Activated T-helper 17 cell treated with anti-CD3 and anti-CD28 coated beads, Interleukin-2, amount 50 U/mL, for 72 hours (primary cell): ENCODE measurements at regions not wholly inside any gene's neighbourhood (a gene's known extent, or its start where the extent isn't known, plus 50 kb on each side); places are given as distances from the start of the nearest gene placed in this dataset.
"Not testable (repeated sequence)": the region's sequence is repeated elsewhere in the genome, so short reads cannot be mapped to it uniquely, and the experiment has no call there.

Experiments
- ATAC-seq: fragments of 150-1000 bp; cut with Tn5 transposase; replicated peaks from 2 replicates; pipeline ENCODE4 v1.10.0; 2021; ENCODE audit warnings: mild to moderate bottlenecking, moderate library complexity
- H3K27ac Mint-ChIP-seq: one replicate; pipeline ENCODE4 v1.8.0; 2022; ENCODE audit warnings: mixed read lengths
- H3K27me3 Mint-ChIP-seq: one replicate; pipeline ENCODE4 v1.8.0; 2022; ENCODE audit warnings: mixed read lengths
- H3K36me3 Mint-ChIP-seq: one replicate; pipeline ENCODE4 v1.8.0; 2022; ENCODE audit warnings: low read depth, mild to moderate bottlenecking, mixed read lengths
- H3K4me1 Mint-ChIP-seq: one replicate; pipeline ENCODE4 v1.8.0; 2022; ENCODE audit warnings: mixed read lengths
- H3K4me3 Mint-ChIP-seq: one replicate; pipeline ENCODE4 v1.8.0; 2022; ENCODE audit warnings: mild to moderate bottlenecking, mixed read lengths
- H3K9me3 Mint-ChIP-seq: one replicate; pipeline ENCODE4 v1.8.0; 2022; ENCODE audit warnings: mixed read lengths

DNA sequence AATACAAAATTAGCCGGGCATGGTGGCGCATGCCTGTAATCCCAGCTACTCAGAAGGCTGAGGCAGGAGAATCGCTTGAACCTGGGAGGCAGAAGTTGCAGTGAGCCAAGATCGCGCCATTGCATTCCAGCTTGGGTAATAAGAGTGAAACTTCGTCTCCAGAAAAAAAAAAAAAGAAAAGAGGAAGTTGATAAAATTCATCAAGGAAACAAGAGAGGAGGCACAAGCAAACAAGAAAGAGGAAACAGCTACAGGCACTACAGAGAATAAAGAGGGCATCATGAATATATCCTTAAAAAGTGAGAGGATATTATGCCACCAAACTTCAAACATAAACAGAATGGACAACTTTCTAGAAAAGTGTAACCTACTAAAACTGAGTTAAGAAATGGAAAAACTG is 98.3 kb downstream of the NIBAN1 start:
- H3K36me3 Mint-ChIP-seq, result peaks cover 63% of the 10 kb centered on the region
- H3K4me1 Mint-ChIP-seq, result peaks cover 12% of the 10 kb centered on the region
- not testable (repeated sequence) for H3K9me3 Mint-ChIP-seq, H3K27me3 Mint-ChIP-seq, H3K4me3 Mint-ChIP-seq, H3K27ac Mint-ChIP-seq, ATAC-seq

DNA sequence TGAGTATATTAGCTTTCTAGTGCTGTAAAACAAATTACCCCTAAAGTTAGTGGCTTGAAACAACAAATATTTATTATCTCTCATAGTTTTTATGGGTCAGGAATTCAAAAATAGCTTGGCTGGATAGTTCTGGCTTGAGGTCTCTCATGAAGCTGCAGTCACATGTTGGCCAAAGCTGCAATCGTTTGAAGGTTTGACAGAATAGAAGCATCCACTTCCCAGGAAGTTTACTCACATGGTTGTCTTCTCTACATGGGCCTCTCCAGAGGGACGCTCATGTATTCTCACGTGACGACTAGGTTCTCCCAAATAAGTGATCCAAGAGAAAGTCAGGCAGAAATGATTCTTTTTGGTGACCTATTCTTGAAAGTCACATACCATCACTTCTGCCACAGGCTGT is 99.1 kb downstream of the NIBAN1 start:
- H3K9me3 Mint-ChIP-seq, result peaks cover 5% of the 10 kb centered on the region
- no peak overlapping the region for H3K27ac Mint-ChIP-seq
- H3K36me3 Mint-ChIP-seq, result peaks cover 63% of the 10 kb centered on the region
- H3K4me1 Mint-ChIP-seq, result peaks cover 14% of the 10 kb centered on the region
- ATAC-seq, result no peak
- H3K27me3 Mint-ChIP-seq, result no peaks in the 10 kb centered on the region
- H3K4me3 Mint-ChIP-seq, result no peak overlapping the region

DNA sequence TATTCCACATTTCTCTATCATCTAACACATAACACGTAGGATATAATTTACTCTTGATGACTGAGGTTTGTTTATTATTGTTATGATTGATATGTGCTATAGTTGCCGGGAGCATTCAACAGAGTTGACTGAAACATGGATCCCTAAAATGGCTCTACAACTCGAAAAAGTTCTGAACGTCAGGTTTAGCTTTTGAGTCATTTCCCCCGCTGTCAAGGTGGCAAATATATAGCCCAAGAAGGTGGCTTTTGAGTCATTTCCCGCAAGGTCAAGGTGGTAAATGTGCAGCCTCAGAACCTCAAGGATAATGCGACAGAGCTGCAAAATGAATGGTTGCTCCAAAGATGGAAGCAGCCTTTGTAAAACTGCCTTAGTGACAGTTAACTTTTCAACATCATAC is 104.0 kb downstream of the NIBAN1 start:
- peak overlapping the region; percentile 57 for H3K4me3 Mint-ChIP-seq
- H3K9me3 Mint-ChIP-seq, result peaks cover 5% of the 10 kb centered on the region
- ATAC-seq, result peak; percentile 63
- H3K4me1 Mint-ChIP-seq, result peaks cover 40% of the 10 kb centered on the region
- peaks cover 63% of the 10 kb centered on the region for H3K36me3 Mint-ChIP-seq
- H3K27me3 Mint-ChIP-seq, result no peaks in the 10 kb centered on the region
- peak overlapping the region; percentile 95 for H3K27ac Mint-ChIP-seq

DNA sequence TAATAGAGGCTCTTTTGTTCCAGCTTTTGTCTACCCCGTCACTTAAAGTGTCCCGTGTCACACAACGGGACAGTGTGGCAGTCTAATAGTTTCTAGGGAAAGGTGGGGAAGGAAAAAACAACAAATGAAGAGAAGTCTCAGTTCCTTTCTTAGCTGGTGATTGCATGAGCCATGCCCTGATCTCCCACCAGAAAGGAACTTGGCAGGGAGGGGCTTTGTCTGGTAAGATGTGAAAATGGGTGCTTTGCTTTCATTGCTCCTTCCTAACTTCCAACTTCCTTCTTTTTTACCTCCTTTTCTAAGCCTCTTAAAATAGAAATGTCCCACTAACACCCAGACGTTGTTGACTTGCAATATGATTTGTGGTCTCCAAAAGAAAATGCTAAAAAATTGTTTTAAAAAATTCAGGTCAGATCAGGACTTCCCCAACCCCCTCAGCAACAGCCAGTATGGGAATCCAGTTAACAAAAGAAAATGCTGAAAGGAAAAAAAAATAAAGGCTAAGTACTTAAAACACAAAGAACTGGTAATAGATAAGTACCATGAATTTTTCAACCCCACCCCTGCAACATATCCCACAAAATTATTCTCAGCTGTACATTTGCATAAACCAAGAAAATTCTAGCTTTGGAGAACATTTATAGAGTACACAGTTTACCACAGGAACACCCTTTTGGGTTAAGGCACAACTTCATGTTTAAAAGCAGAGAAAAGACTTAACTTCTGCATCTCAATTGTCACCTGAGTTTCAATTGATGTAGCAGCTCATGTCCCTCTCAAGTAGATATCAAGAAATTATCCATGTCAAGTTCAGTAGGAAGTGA is 106.2 kb downstream of the NIBAN1 start:
- Mint-ChIP-seq H3K27ac (peak overlapping the region; percentile 90), H3K4me1 (peaks cover 44% of the 10 kb centered on the region), H3K4me3 (peak overlapping the region; percentile 58), H3K36me3 (peaks cover 68% of the 10 kb centered on the region), H3K9me3 (peaks cover 4% of the 10 kb centered on the region), H3K27me3 (no peaks in the 10 kb centered on the region)
- ATAC-seq, result no peak

DNA sequence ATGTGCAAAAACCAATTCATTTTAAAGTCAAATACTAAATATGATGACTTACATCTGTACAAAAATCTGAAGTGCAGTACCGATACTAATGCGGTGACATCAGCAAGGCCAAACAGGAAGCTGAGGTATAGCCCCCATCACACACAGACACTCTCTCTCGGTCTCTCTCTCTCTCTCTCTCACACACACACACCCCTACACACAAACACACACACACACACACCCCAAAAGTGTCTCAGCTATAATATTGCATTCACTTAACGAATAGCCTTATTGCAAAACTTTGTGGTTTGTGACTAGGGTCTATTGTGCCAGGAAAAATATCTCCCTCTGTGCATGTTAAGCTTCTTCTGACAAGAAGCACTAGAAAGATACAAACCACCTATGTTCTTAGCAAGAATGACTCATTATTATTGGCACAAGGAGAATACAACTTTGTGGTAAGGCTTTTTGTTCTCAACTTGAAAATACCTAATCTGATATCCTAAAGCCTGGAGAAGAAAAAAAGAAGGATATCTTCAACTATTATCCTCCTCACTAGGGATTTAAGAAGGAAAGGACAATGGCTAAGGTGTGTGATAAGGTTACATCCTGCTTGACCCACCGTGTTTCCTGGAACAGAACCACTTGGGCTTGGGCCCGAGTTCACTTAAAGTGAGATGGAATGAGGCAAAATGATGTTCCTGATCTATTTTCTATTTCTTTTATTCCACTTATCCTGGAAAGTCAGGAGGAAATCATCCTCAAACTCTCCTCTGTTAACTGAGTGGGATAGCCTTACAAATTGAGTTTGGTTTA is 107.1 kb downstream of the NIBAN1 start:
- peak; percentile 81 for ATAC-seq
- H3K4me1 Mint-ChIP-seq, result peaks cover 44% of the 10 kb centered on the region
- peaks cover 3% of the 10 kb centered on the region for H3K9me3 Mint-ChIP-seq
- H3K27ac Mint-ChIP-seq, result peak overlapping the region; percentile 90
- no peaks in the 10 kb centered on the region for H3K27me3 Mint-ChIP-seq
- H3K36me3 Mint-ChIP-seq, result peaks cover 59% of the 10 kb centered on the region
- peak overlapping the region; percentile 58 for H3K4me3 Mint-ChIP-seq

DNA sequence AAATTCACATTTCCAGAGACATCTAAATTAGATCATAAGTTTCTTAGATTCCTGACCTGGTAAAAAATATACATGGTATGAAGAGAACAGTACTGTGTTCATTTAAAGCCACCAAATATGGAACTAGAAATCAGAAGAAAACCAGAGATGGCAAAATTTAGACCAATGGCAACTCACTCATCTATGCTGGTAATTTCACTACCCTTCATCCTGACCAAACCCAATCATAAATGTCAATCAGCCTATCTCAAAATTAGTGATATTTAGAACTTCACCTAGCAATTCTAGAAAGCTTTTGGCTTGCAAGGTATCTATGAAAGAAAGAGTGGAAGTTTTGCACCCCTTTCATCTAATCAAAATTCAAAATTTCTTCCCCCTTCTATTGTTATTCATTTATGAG is 107.7 kb downstream of the NIBAN1 start:
- Mint-ChIP-seq H3K36me3 (peaks cover 55% of the 10 kb centered on the region), H3K27me3 (no peaks in the 10 kb centered on the region), H3K27ac (peak overlapping the region; percentile 90)

DNA sequence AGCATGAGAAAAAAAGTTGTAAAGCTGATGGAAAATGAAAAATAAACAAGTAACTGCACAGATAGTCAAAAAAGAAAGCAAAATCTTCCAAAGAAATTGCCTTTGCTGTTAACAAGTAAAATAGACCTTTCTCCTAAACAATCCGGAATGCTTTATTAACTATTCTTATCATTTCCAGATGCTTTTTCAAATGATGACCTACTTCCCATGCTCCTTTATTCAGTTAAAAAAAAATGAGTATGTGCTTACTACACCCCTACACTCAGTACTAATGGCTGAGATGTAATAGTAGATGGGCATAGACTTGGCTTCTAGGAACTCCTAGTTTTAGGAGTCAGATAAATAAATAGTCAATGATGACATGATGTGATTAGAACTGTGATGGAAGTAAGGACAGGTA is 108.5 kb downstream of the NIBAN1 start:
- peak overlapping the region; percentile 90 for H3K27ac Mint-ChIP-seq
- H3K27me3 Mint-ChIP-seq, result no peaks in the 10 kb centered on the region
- H3K36me3 Mint-ChIP-seq, result peaks cover 52% of the 10 kb centered on the region
- peaks cover 3% of the 10 kb centered on the region for H3K9me3 Mint-ChIP-seq
- no peak for ATAC-seq
- peaks cover 42% of the 10 kb centered on the region for H3K4me1 Mint-ChIP-seq
- H3K4me3 Mint-ChIP-seq, result peak overlapping the region; percentile 58

More for the DNA sequence above, 107.7 kb downstream of the NIBAN1 start:
- Mint-ChIP-seq H3K4me3 (peak overlapping the region; percentile 58), H3K9me3 (peaks cover 3% of the 10 kb centered on the region), H3K4me1 (peaks cover 44% of the 10 kb centered on the region)
- peak; percentile 38 for ATAC-seq

DNA sequence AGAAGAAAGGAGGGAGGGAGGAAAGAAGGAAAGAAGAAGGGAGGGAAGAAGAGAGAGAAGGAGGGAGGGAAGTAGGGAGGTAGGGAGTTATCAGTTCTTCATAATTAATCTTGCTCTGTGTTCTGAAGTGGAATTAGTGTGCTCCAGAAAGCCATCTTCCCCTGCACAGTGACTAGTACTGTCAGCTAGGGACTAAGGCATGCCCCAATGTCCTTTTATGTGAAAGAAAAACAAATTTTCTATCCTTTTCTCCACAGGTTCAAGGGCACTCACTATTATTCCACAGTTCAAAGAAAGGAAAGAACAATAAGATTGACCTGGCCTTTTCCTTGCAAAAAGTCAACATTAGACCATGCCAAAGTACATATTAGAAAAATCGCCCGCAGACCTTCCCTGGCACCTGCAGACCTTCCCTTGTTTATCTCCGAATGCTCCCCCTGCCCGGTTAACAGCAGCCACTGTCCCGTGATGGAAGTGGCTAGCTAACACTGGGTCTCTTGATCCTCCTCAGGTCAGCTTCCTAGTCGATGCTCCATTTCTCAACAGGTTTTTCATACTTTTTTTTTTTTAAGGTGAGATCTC is 107.2 kb upstream of the EDEM3 start:
- ATAC-seq, result no peak
- H3K27me3 Mint-ChIP-seq, result no peaks in the 10 kb centered on the region

DNA sequence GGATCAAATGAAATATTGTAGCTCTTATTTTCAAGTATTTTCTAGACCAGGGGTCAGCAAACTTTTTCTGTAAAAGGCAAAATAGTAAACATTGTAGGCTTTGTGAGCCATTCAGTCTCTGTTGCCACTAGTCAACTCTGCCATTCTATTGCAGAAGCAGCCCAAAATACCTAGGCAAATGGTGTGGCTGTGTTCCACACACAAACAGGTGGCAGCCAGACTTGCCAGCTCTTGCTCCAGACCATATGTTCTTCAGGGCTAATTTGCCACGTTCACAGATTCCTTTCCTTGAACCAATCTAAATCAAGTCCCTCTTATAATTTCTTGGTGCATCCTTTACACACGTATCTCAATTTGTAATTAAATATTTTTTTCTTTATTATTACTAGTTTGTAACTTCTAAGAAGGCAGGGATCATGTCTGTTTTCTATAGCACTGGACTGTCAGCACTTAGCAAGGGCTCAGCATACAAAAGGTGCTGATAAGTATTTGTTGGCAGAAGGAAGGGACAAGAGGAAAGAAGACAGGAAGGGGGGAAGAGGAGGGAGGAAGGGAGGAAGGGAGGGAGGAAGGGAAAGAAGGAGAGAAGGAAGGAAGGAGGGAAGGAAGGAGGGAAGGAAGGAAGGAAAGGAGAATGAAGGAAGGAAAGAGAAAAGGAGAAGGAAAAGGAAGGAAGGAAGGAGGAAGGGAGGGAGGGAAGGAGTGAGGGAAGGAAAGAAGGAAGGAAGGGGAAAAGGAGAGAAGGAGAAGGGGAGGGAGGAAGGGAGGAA is 106.5 kb upstream of the EDEM3 start:
- Mint-ChIP-seq H3K36me3 (peaks cover 18% of the 10 kb centered on the region), H3K4me1 (peaks cover 10% of the 10 kb centered on the region), H3K4me3 (no peak overlapping the region), H3K27ac (no peak overlapping the region), H3K9me3 (peaks cover 3% of the 10 kb centered on the region), H3K27me3 (no peaks in the 10 kb centered on the region)
- ATAC-seq, result no peak

More for the DNA sequence above, 107.2 kb upstream of the EDEM3 start:
- Mint-ChIP-seq H3K36me3 (peaks cover 21% of the 10 kb centered on the region), H3K27ac (no peak overlapping the region), H3K4me1 (peaks cover 15% of the 10 kb centered on the region), H3K4me3 (no peak overlapping the region), H3K9me3 (peaks cover 3% of the 10 kb centered on the region)

DNA sequence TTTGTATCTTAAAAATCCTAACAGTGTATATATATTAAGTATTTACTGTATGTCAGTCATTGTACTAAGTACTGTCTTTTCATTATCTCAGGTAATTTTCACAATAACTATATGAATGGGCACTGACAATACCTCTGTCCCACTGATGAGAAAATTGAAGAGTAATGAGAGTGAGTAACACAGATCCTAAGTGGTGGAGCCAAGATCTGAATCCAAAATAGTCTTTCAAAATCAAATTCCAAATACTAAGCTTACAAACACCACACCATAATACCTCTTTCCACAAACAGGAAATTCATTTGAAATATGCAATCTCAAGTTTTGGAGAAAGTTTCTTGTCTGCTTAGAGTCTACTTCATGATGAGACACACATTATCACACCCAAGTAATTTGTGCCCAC is 105.9 kb upstream of the EDEM3 start:
- Mint-ChIP-seq H3K9me3 (peaks cover 3% of the 10 kb centered on the region), H3K4me1 (peaks cover 5% of the 10 kb centered on the region), H3K27ac (no peak overlapping the region), H3K4me3 (no peak overlapping the region), H3K36me3 (peaks cover 17% of the 10 kb centered on the region), H3K27me3 (no peaks in the 10 kb centered on the region)
- ATAC-seq, result no peak

DNA sequence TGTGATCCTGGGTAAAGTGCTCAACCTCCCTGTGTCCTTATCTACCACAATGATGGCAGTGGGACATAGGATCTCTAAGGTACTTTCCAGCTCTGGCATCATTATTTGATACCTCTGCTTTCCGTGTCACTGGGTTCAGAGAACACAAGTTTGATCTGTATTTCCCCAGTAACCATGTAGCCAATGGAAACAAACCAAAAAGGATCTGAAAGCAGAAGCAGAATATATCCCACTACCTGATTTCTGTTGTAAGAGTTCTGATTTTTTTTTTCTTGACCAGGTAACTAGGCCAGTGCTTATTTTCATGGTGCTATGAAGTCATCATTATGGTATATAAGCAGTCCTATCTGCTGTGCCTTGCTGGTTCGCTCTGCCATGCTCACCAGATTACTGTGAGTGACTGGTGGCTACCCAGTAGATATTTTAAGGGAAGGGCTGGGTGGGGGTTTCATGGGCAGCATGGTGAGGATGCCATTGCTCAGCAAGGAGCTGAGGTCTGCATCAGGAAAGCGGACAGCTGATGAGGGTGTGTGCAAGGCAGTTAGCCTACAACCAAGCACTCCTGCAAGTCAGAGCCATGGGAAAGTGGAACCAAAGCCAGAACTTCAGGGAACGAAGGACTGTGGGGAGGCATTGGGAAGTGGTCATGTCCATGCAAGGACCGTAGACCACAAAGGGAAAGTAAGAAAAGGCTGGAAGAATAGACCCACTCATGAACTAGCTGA is 104.9 kb upstream of the EDEM3 start:
- Mint-ChIP-seq H3K4me3 (no peak overlapping the region), H3K27me3 (no peaks in the 10 kb centered on the region), H3K36me3 (peaks cover 10% of the 10 kb centered on the region), H3K4me1 (no peaks in the 10 kb centered on the region), H3K9me3 (no peaks in the 10 kb centered on the region), H3K27ac (no peak overlapping the region)
- no peak for ATAC-seq

DNA sequence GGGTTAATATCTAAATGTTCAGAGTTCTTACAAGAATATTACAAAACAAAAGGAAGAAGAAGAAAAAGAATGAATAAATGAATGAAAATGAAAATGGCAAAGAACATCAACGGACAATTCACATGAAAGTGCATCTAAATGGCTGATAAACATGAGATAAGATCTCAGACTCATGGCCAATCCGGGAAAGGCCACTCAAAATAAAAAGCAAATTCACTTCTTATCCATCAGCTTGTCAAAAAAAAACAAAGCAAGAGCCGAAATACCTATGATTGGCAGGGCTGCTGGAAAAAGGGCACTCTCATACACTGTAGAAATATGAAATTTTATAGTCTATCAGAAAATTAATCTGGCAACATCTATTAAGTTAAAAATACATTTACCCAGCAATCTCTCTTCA is 103.6 kb upstream of the EDEM3 start:
- no peak for ATAC-seq
- Mint-ChIP-seq H3K4me1 (peaks cover 5% of the 10 kb centered on the region), H3K36me3 (no peaks in the 10 kb centered on the region), H3K27ac (no peak overlapping the region), H3K4me3 (no peak overlapping the region), H3K9me3 (no peaks in the 10 kb centered on the region), H3K27me3 (no peaks in the 10 kb centered on the region)

DNA sequence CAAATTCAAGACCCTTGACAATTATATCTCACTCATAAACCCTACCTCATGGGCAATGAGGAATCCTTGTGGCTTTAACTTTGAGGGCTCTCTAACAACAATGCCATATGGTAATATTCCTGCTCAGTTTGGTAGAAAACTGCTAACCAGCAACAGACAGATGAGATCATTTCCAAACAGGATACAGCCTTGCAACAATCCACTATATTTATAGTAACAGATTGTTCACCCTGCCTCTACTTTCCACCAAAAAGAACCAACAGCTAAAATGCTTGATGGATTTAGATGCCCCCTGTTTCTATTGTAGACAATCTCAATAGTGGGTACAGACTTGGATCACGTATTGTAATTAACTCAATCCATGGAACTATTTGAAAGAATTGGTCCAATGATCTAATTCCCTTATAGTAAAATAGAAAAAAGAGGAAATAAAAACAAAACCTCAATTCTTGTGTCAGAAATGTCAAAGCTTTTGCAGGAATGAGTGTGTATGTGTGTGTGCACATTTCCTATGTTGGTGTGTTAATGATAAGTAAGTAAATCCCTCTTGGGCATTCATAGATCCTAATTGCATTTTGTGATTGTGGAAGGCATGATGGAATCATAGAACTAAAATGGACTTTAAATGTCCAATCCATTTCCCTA is 100.0 kb upstream of the EDEM3 start:
- H3K27me3 Mint-ChIP-seq, result no peaks in the 10 kb centered on the region
- peaks cover 12% of the 10 kb centered on the region for H3K4me1 Mint-ChIP-seq
- no peak overlapping the region for H3K4me3 Mint-ChIP-seq
- peaks cover 4% of the 10 kb centered on the region for H3K9me3 Mint-ChIP-seq
- no peak for ATAC-seq
- peaks cover 13% of the 10 kb centered on the region for H3K36me3 Mint-ChIP-seq
- H3K27ac Mint-ChIP-seq, result no peak overlapping the region
